ENCODE measurements at regions not wholly inside any gene's neighbourhood (a gene's known extent, or its start where the extent isn't known, plus 50 kb on each side); places are given as distances from the start of the nearest gene placed in this dataset.

- ChIA-PET CTCF (interaction anchor here (1.5 kb wide), 1 partner anchor 17 kb away, joined by 4 read pairs; no protein-coding TSS in a partner anchor), POLR2A (no interaction called here)
- no peak overlapping the region for H3K27ac ChIP-seq
- no peak overlapping the region for H3K4me3 ChIP-seq
- no peak overlapping the region for H3K4me2 ChIP-seq
- no peaks in the 10 kb centered on the region for H3K4me1 ChIP-seq
- FAIRE-seq (no peak), DNase-seq (ENCODE audit: low read depth in 1 of 2, low spot score in 1 of 2) (no peak), ATAC-seq (no peak)
- peaks cover 2% of the 10 kb centered on the region; the same call in 1 of the 3 replicates for H3K9me3 ChIP-seq
- WGBS (ENCODE audit: missing lambda C conversion rate): 59% methylated on average over 4 of the region's 4 CpGs
- TF ChIP-seq FOSL2 (IDR thresholded peaks at IDR 0.05) (no peak), FOSL2 (CRISPR knock-in tag; IDR thresholded peaks at IDR 0.05) (no peak), NR3C1 (IDR thresholded peaks at IDR 0.05) (no peak), ZFP36 (IDR thresholded peaks at IDR 0.05; ENCODE audit: borderline replicate concordance, partially characterized antibody) (no peak), RARB (CRISPR knock-in tag; IDR thresholded peaks at IDR 0.05) (no peak), ZNF302 (CRISPR knock-in tag; IDR thresholded peaks at IDR 0.05) (no peak), HMGXB4 (CRISPR knock-in tag; IDR thresholded peaks at IDR 0.05; ENCODE audit: borderline replicate concordance) (no peak)
- TF ChIP-seq, protein P1, sequence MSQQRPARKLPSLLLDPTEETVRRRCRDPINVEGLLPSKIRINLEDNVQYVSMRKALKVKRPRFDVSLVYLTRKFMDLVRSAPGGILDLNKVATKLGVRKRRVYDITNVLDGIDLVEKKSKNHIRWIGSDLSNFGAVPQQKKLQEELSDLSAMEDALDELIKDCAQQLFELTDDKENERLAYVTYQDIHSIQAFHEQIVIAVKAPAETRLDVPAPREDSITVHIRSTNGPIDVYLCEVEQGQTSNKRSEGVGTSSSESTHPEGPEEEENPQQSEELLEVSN (IDR thresholded peaks at IDR 0.05; ENCODE audit: borderline replicate concordance, low read depth): no peak
- TF ChIP-seq, protein P2, sequence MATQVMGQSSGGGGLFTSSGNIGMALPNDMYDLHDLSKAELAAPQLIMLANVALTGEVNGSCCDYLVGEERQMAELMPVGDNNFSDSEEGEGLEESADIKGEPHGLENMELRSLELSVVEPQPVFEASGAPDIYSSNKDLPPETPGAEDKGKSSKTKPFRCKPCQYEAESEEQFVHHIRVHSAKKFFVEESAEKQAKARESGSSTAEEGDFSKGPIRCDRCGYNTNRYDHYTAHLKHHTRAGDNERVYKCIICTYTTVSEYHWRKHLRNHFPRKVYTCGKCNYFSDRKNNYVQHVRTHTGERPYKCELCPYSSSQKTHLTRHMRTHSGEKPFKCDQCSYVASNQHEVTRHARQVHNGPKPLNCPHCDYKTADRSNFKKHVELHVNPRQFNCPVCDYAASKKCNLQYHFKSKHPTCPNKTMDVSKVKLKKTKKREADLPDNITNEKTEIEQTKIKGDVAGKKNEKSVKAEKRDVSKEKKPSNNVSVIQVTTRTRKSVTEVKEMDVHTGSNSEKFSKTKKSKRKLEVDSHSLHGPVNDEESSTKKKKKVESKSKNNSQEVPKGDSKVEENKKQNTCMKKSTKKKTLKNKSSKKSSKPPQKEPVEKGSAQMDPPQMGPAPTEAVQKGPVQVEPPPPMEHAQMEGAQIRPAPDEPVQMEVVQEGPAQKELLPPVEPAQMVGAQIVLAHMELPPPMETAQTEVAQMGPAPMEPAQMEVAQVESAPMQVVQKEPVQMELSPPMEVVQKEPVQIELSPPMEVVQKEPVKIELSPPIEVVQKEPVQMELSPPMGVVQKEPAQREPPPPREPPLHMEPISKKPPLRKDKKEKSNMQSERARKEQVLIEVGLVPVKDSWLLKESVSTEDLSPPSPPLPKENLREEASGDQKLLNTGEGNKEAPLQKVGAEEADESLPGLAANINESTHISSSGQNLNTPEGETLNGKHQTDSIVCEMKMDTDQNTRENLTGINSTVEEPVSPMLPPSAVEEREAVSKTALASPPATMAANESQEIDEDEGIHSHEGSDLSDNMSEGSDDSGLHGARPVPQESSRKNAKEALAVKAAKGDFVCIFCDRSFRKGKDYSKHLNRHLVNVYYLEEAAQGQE (IDR thresholded peaks at IDR 0.05): no peak
These were observed 214.1 kb upstream of the PLEKHG7 start for GRCh38 chr12:92488735-92489134.

DNA sequence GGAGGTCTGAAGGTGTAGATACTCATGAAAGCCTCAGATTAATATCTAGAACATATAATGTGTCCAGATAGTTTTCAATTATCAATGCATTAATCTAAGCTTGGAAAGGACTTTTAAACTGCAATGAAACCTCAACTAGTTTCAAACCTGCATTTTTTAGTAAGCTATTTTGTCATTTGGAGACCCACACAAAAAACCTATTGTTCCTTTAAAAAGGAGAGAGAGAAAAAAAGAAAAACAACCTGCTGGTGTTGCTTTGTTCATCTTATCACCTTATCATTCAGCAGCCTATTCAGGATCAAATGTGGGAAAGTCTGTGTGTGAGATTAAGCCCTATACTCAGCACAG lies 215.7 kb upstream of the PLEKHG7 start:
- 0 out of 3 replicates have a peak, but pooled peaks cover 2% of the 10 kb centered on the region for H3K9me3 ChIP-seq
- H3K4me3 ChIP-seq: no peak overlapping the region
- ATAC-seq: no peak
- no peak overlapping the region for H3K4me2 ChIP-seq
- ChIA-PET CTCF (interaction anchor here (0.6 kb wide), 1 partner anchor 79 kb away, joined by 3 read pairs; no protein-coding TSS in a partner anchor), POLR2A (no interaction called here)
- TF ChIP-seq HMGXB4 (CRISPR knock-in tag; IDR thresholded peaks at IDR 0.05; ENCODE audit: borderline replicate concordance): no peak
- TF ChIP-seq ELK1 (IDR thresholded peaks at IDR 0.05; ENCODE audit: low read depth, low read length): no peak
- no peak for TF ChIP-seq MAX (IDR thresholded peaks at IDR 0.05)
- TF ChIP-seq CHD2 (IDR thresholded peaks at IDR 0.05; ENCODE audit: low read length, partially characterized antibody): no peak
- TF ChIP-seq MYC (IDR thresholded peaks at IDR 0.05; ENCODE audit: borderline replicate concordance, low read length): no peak
- TF ChIP-seq HOXB5 (CRISPR knock-in tag; IDR thresholded peaks at IDR 0.05): no peak
- TF ChIP-seq RAD21 (conservative IDR thresholded peaks at IDR 0.05 in 1 of 2, IDR thresholded peaks at IDR 0.05 in 1 of 2): no peak
- no peak for TF ChIP-seq EHF (CRISPR knock-in tag; IDR thresholded peaks at IDR 0.05)
- DNase-seq (ENCODE audit: low read depth in 1 of 2, low spot score in 1 of 2): no peak
- no peaks in the 10 kb centered on the region for H3K4me1 ChIP-seq
- H3K27ac ChIP-seq: no peak overlapping the region
- FAIRE-seq: no peak

All from A549 (cell line).